Peyer's patch (tissue), 4 donors: ENCODE measurements at regions not wholly inside any gene's neighbourhood (a gene's known extent, or its start where the extent isn't known, plus 50 kb on each side); places are given as distances from the start of the nearest gene placed in this dataset.

Experiments
- POLR2A ChIP-seq, 2 donors: fragments of 450-650 bp; IDR thresholded peaks; one replicate each; pipeline ENCODE4 v1.5.1; 2017; ENCODE audit warnings: antibody characterized with exemption in 2 of 2, mild to moderate bottlenecking in 2 of 2, moderate library complexity in 2 of 2
- TF ChIP-seq, protein P1 (sequence below), 6 experiments: fragments of 450-650 bp in 4 of 6; fragments of 200-600 bp in 2 of 6; sonication (generic) in 1 of 6; IDR thresholded peaks; one replicate each; pipeline ENCODE4 v1.5.1; 2017 to 2019; ENCODE audit warnings: antibody characterized with exemption in 6 of 6, mild to moderate bottlenecking in 3 of 6, moderate library complexity in 1 of 6

DNA sequence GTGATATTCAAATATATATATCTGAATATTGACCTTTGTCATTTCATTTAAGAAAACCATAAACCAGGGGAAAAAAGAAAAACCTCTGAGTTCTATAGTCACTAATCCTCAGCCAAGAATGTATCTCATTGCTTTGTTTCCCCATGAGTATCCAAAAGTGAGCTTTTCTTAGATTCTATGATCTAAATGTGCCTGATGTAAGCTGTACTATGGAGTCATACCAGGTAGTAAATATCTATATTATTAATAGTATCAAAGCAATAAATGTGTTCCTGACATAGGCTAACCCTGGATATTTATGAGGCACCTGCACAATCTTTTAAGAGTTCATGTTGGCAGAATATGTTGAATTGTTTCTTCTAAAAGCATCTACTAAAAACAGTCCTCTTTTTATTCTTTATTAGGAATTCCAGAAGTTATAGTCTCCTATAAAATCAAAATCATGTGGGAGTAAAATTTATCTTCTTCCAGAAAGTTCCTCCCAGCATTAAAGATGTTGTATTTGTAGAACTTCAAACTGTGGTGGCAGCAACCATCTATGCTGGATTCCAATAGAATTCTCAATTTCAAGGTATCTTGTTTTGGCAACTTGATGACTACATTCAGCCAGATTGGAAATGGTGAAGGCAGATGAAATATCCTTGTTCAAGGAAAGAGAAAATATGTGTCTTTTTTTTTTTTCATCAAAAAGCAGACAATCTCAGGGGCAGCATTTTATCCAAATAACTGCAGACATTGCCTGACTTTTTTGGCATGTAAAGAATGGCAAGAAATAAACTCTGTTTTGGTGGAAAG is 139.7 kb upstream of the RASSF8 start:
- TF ChIP-seq, protein P1, sequence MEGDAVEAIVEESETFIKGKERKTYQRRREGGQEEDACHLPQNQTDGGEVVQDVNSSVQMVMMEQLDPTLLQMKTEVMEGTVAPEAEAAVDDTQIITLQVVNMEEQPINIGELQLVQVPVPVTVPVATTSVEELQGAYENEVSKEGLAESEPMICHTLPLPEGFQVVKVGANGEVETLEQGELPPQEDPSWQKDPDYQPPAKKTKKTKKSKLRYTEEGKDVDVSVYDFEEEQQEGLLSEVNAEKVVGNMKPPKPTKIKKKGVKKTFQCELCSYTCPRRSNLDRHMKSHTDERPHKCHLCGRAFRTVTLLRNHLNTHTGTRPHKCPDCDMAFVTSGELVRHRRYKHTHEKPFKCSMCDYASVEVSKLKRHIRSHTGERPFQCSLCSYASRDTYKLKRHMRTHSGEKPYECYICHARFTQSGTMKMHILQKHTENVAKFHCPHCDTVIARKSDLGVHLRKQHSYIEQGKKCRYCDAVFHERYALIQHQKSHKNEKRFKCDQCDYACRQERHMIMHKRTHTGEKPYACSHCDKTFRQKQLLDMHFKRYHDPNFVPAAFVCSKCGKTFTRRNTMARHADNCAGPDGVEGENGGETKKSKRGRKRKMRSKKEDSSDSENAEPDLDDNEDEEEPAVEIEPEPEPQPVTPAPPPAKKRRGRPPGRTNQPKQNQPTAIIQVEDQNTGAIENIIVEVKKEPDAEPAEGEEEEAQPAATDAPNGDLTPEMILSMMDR (IDR thresholded peaks at IDR 0.05), result no peak
- no peak for TF ChIP-seq POLR2A (IDR thresholded peaks at IDR 0.05)
